ENCODE measurements at regions not wholly inside any gene's neighbourhood (a gene's known extent, or its start where the extent isn't known, plus 50 kb on each side); places are given as distances from the start of the nearest gene placed in this dataset.

DNA sequence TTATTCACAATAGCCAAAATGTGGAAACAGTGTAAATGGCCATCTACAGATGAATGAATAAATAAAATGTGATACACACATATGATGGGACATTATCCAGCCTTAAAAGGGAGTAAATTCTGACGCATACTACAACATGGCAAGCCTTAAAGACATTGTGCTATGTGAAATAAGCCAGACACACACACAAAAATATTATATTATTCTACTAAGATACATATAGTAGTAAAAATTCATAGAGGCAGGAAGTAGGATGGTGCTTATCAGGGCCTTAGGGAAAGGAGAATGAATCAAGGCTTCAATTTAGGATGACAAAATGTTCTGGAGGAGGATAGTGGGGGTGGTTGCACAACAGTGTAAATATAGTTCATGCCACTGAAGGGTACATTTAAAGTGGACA lies 346.7 kb upstream of the SMARCA2 start:
- TF ChIP-seq CREB1 (CRISPR knock-in tag; IDR thresholded peaks at IDR 0.05; ENCODE audit: low read depth) = no peak
- TF ChIP-seq, protein P1, sequence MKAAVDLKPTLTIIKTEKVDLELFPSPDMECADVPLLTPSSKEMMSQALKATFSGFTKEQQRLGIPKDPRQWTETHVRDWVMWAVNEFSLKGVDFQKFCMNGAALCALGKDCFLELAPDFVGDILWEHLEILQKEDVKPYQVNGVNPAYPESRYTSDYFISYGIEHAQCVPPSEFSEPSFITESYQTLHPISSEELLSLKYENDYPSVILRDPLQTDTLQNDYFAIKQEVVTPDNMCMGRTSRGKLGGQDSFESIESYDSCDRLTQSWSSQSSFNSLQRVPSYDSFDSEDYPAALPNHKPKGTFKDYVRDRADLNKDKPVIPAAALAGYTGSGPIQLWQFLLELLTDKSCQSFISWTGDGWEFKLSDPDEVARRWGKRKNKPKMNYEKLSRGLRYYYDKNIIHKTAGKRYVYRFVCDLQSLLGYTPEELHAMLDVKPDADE (IDR thresholded peaks at IDR 0.05) = no peak
- TF ChIP-seq NANOG (IDR thresholded peaks at IDR 0.05; ENCODE audit: borderline replicate concordance) = no peak
- TF ChIP-seq, protein P2, sequence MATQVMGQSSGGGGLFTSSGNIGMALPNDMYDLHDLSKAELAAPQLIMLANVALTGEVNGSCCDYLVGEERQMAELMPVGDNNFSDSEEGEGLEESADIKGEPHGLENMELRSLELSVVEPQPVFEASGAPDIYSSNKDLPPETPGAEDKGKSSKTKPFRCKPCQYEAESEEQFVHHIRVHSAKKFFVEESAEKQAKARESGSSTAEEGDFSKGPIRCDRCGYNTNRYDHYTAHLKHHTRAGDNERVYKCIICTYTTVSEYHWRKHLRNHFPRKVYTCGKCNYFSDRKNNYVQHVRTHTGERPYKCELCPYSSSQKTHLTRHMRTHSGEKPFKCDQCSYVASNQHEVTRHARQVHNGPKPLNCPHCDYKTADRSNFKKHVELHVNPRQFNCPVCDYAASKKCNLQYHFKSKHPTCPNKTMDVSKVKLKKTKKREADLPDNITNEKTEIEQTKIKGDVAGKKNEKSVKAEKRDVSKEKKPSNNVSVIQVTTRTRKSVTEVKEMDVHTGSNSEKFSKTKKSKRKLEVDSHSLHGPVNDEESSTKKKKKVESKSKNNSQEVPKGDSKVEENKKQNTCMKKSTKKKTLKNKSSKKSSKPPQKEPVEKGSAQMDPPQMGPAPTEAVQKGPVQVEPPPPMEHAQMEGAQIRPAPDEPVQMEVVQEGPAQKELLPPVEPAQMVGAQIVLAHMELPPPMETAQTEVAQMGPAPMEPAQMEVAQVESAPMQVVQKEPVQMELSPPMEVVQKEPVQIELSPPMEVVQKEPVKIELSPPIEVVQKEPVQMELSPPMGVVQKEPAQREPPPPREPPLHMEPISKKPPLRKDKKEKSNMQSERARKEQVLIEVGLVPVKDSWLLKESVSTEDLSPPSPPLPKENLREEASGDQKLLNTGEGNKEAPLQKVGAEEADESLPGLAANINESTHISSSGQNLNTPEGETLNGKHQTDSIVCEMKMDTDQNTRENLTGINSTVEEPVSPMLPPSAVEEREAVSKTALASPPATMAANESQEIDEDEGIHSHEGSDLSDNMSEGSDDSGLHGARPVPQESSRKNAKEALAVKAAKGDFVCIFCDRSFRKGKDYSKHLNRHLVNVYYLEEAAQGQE (IDR thresholded peaks at IDR 0.05; ENCODE audit: unreplicated experiment) = no peak
- TF ChIP-seq JUNB (IDR thresholded peaks at IDR 0.05; ENCODE audit: unreplicated experiment) = no peak
- no peak for TF ChIP-seq EZH2 (IDR thresholded peaks at IDR 0.05; ENCODE audit: low read depth, unreplicated experiment)
- TF ChIP-seq, protein P3, sequence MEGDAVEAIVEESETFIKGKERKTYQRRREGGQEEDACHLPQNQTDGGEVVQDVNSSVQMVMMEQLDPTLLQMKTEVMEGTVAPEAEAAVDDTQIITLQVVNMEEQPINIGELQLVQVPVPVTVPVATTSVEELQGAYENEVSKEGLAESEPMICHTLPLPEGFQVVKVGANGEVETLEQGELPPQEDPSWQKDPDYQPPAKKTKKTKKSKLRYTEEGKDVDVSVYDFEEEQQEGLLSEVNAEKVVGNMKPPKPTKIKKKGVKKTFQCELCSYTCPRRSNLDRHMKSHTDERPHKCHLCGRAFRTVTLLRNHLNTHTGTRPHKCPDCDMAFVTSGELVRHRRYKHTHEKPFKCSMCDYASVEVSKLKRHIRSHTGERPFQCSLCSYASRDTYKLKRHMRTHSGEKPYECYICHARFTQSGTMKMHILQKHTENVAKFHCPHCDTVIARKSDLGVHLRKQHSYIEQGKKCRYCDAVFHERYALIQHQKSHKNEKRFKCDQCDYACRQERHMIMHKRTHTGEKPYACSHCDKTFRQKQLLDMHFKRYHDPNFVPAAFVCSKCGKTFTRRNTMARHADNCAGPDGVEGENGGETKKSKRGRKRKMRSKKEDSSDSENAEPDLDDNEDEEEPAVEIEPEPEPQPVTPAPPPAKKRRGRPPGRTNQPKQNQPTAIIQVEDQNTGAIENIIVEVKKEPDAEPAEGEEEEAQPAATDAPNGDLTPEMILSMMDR (conservative IDR thresholded peaks at IDR 0.05; ENCODE audit: low read depth in 2 of 2) = no peak
- no peak for TF ChIP-seq EZH2phosphoT487 (IDR thresholded peaks at IDR 0.05; ENCODE audit: unreplicated experiment)
- TF ChIP-seq STAT1 (IDR thresholded peaks at IDR 0.05; ENCODE audit: unreplicated experiment) = no peak
- no peak for TF ChIP-seq ZNF331 (CRISPR knock-in tag; IDR thresholded peaks at IDR 0.05; ENCODE audit: low read depth)
- no peak for TF ChIP-seq ZNF114 (CRISPR knock-in tag; IDR thresholded peaks at IDR 0.05)
- no peak for TF ChIP-seq POLR2AphosphoS5 (IDR thresholded peaks at IDR 0.05; ENCODE audit: low read depth)
- ATAC-seq (no peak), DNase-seq (ENCODE audit: low spot score) (no peak)
- H2AFZ ChIP-seq = no peak overlapping the region
- no peak overlapping the region for H3K27ac ChIP-seq (ENCODE audit: low read depth)
- H3K4me1 Mint-ChIP-seq = no peaks in the 10 kb centered on the region
- H3K27me3 Mint-ChIP-seq (ENCODE audit: insufficient read depth, low read depth, poor library complexity) = peaks cover 2% of the 10 kb centered on the region
- no peaks in the 10 kb centered on the region for H3K27me3 ChIP-seq (ENCODE audit: insufficient read depth)
- H3K79me2 ChIP-seq (replicated peaks; ENCODE audit: insufficient read depth) = no peaks in the 10 kb centered on the region
- no peak overlapping the region for H3K4me2 ChIP-seq
- no peaks in the 10 kb centered on the region for H3K36me3 ChIP-seq (ENCODE audit: insufficient read depth)
- no peak overlapping the region for H3K27ac Mint-ChIP-seq
- peaks cover 28% of the 10 kb centered on the region for H3K9me3 Mint-ChIP-seq
- no peaks in the 10 kb centered on the region for H3F3A ChIP-seq (replicated peaks; ENCODE audit: low read depth)
- peaks cover 8% of the 10 kb centered on the region for H3K9me2 ChIP-seq (ENCODE audit: insufficient read depth)
- no peak overlapping the region for H3K4me3 ChIP-seq
- no peaks in the 10 kb centered on the region for H4K20me1 ChIP-seq (replicated peaks; ENCODE audit: insufficient read depth)
- no peak overlapping the region for H3K4me3 Mint-ChIP-seq
- H3K36me3 Mint-ChIP-seq (ENCODE audit: low read depth) = peaks cover 9% of the 10 kb centered on the region; the same call in 2 of the 3 replicates
- H3K4me1 ChIP-seq (ENCODE audit: insufficient read depth) = no peaks in the 10 kb centered on the region

All from GM23338 (cell line).